Astrocyte of the hippocampus (primary cell): ENCODE measurements at regions not wholly inside any gene's neighbourhood (a gene's known extent, or its start where the extent isn't known, plus 50 kb on each side); places are given as distances from the start of the nearest gene placed in this dataset.

ENCODE experiments used
- DNase-seq: peaks from one replicate; pipeline ENCODE4 v3.0.0; 2011; ENCODE audit warnings: low read depth, low spot score

GRCh38 chr3:153313302-153313965, 151.4 kb downstream of the RAP2B start:
- DNase-seq = no peak

DNA sequence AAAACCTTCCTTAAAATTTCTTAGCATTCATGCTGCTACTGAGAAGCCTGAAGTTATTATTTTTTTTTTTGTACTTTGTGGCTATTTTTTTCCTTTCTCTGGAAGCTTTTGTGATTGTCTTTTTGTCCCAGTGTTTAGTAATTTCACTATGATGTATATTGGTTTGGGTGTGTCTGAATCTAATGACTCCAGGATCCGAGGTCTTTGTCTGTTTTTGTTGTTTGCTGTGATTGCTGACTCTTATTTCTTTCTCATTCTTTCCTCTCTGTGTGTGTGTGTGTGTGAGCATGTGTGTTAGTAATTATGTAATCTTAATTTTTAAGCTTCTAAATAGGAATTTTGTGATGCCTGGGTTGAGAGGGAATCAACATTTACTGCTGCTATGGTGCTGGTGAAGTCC, 152.0 kb downstream of the RAP2B start:
- no peak for DNase-seq

GRCh38 chr3:153315781-153316180, 153.8 kb downstream of the RAP2B start:
- DNase-seq = peak; percentile 30

- no peak for DNase-seq
Observed at GRCh38 chr3:153319705-153320554, 157.9 kb downstream of the RAP2B start.

- no peak for DNase-seq
Observed at GRCh38 chr3:153320585-153321128, 158.6 kb downstream of the RAP2B start.

DNA sequence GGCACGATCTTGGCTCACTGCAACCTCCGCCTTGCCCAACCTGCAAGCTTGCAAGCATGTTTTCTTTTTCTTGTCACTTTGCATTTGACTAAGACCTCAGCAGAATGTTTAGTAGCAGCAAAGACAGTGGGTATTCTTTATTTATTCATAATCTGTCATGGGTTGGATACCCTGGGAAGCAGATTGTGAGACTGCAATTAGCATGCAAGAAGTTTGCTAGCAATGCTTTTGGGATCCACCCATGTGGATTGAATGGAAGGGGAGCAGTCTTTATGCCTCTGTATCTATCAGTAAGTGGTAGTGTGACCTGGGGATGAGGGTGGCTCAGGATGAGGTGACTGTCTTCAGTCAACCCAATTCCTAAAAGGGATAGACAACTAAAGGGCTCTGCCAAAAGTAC, 166.7 kb downstream of the RAP2B start:
- DNase-seq = no peak

- no peak for DNase-seq
Observed at GRCh38 chr3:153330901-153331300, 168.9 kb downstream of the RAP2B start.

GRCh38 chr3:153331676-153332075, 169.7 kb downstream of the RAP2B start:
- DNase-seq = no peak

DNA sequence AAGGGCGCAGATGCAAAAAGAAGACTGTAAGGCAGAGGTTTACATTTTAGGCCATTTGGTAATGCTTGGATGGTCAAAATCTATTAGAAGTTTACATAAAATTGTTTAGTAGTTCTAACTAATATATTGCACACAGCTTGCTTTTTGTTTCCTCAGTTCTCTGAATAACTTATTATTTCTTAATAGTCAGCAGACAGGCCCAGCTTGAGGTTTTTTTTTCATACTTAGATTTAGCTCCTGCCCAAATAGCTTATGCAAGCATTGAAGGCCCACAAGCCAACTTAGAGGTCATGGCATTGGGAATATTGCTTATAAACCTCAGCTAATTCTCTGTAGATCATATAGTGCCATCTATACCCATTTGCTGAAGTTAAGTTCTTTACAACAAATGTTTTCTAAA, 172.5 kb downstream of the RAP2B start:
- DNase-seq = no peak

- DNase-seq = no peak
Observed at GRCh38 chr3:153337369-153337768, 175.3 kb downstream of the RAP2B start.

DNA sequence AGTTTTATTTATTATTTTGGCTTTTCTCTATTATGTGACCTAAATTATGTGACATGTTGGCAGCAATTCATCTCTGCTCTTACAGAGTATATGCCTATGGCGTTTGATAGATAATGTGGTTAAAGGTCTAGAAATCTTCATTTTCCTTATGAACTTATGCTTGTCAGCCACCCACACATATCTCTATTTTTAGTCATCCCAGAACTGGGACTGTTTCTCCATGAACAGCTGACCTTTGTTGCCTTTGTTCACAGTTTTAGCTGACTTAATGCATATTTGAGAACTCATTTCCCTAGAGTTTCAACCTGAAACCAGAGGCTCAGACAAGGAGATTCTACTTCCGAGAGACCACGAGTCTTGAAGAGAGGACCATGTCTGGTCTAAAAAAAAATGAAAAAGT, 176.5 kb downstream of the RAP2B start:
- peak; percentile 20 for DNase-seq

DNA sequence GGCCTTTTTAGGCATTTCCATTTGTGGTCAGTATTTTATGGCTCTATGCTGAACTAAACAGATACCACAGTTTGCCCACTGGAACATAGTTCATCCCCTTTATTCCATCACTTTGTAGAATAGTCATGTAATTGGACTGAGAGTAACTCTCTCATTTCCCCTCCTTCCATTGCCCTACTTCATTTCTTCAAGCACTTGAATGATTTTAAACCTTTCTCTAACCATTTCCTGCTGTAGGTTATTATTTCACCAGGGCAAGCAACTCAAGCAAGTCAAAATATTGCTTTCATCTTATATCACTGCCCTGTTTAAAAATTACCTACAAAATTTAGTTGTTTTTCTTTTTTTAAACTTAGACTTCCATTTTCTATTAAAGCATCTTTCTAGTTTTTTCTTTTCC, 177.0 kb downstream of the RAP2B start:
- DNase-seq = no peak

DNA sequence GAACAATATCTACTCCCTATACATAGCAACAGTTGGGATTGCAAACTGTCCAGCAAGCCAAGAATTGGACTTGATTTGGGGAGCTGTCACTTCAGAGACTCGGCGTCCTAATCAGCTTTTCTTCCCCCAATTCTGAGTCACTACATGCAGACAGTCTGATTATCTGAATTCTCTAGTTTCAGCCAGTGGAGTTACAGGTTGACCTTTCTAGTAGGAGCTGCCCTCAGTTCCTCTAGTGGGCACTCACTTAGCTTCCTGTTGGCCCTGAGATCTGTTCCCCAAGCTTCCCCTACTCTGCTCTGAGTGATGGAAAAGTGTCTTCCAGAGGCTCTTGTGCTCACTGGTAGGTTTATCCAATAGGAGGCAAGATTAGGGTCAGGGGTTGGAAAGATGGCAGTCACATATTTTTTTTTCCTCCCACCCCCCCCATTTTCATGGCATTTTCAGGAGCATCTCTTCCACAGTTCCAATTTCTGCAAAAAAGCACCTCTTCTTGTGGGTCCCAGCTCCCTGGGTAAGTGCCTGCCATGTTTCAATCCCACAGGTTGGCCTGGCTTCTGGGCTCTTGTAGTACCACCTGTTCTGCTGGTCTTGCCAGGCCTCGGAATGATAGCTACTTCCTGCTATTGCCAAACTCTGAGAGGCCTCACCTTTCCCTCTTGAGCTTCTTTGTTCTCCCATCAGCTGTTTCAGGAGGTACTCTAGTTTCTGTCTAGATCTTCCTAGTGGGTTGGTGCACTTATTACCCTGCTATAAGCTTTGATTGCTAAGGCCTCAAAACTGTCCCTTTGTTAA, 182.2 kb downstream of the RAP2B start:
- no peak for DNase-seq

DNA sequence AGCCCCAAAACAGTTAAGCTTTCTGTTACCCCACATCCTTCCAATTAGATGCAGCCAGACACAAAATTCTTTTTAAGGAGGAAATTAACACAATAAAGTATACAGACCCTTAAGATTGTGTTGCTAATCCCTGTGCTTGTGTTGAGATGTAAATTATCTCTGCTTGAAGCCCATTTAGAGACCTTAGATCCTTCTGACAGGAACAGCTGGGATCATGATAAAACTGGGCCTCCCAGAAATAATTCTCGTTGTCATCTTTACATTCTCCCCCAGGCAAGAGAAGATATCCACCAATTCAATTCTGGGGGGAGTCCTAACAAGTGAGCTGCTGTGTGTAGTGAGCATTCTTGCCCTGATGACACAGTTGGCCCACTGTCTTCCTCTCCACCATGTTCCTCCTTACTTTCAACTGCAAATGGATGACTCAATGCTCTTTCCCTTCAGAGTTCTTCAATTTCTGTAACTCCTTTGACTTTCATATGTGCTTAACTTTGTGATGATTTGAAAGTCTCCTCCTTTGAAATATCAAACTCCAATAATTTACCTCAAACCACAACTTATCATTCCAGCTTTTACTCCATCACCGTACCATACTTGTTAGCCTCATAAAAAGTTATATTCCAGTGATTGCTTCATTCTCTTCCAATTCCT, 186.6 kb downstream of the RAP2B start:
- DNase-seq = no peak

GRCh38 chr3:153349108-153349499, 187.1 kb downstream of the RAP2B start:
- DNase-seq = no peak

DNA sequence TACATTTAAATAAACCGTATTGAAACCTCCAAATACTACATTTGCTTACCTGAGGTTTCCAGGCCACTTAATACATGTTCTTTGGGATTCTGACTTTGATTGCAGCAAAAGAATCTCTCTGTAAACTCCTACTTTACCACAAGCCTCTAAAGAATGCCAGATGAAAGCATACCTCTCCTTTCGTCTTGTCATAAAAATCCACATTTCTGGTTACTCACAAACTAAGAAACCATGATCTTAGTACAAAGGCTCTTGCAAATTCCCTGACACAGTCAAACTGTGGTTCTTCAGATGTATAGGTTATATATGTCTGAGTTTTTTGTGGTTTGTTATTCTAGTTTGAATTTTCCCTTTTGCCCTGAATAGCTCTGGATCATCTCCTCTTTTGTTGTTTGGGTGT, 188.4 kb downstream of the RAP2B start:
- peak; percentile 83 for DNase-seq

GRCh38 chr3:153354641-153355040, 192.6 kb downstream of the RAP2B start:
- DNase-seq = no peak

DNA sequence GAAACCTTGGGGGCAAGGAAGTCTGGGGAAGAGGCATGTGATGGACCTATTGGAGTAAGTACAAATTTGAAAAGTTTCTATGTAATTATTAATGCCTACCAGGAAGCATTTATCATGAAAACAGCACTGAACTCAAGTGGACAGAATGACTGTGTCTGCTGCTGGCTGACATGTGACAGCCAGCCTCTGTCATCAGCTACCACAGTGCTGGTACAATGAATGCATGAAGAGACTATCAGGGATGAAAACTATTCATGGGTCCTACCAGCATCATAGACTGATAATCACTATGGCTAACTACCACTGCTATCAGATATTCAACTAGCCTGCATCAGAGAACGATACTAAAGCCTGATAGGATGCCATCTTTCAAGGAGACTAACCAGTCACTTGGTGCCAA, 193.5 kb downstream of the RAP2B start:
- DNase-seq = no peak

DNA sequence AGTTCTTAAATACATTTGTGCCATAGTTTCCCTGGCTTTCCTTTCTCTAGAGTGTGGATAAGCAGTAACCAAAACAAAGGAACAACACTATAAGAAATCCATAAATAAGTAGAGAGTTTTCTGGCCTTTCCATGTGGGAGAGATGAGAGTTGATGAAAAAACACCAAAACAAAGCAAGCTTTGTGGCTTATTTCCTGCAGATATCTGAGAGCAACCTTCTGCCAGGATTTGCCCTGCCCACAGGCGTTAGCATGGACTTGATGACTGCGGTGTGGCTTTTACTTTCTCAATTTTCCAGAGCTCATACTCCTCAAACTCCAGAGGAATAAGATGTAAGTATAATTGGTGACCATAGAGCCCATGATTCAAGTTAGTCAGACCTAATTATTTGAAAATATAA, 194.9 kb downstream of the RAP2B start:
- DNase-seq = peak; percentile 28

DNA sequence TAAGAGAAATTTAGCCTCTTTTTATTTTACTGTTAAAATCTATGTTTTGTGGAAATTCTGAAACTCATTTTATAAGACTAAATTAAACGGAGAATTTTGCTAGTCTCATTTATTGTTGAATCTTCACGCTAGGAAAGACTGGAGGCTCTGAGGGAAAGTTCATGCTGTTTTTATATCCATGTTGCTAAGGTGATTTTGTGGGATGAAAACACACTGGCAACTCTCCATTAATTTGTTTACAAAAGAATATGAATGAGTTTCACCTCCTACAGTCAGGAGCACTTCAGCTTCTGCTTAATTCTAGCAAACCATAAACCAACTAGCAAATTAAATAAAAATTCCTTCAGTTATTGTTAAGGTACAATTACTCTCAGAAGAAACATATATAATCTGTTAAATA, 195.4 kb downstream of the RAP2B start:
- peak; percentile 49 for DNase-seq

- no peak for DNase-seq
Observed at GRCh38 chr3:153369561-153370374, 207.7 kb downstream of the RAP2B start.
